ENCODE measurements at regions not wholly inside any gene's neighbourhood (a gene's known extent, or its start where the extent isn't known, plus 50 kb on each side); places are given as distances from the start of the nearest gene placed in this dataset.

DNA sequence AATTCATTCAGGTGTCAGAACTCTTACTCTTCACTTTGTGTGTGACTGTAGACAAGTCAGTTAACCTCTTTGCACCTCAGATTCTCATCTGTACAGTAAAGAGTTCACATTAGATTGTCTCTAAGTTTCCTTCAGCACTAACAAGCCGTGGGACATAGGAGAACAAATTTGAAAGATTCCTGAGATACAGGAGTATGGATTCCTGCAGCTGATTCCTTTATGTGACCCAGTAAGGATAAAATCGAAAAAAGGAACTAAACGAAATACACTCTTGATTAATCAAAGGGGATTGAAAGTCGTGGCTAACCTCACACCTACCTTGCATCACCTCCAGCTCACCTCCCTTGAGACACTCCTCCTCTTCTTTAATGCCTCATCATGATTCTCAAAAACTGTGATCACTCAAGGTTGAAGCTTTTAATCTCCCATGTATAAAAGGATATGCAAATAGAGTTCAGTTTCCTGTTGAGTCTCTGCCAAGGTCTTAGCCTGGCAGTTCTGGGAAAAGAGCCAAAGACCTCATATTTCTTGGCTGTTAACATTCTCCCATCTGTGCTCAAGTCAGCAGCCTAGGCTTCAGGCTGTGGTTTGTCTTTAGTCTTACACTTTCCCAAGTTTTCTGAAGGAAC is 156.6 kb downstream of the DAD1 start:
- TF ChIP-seq ZNF274 (IDR thresholded peaks at IDR 0.05; ENCODE audit: low read depth, low read length) (no peak), YY1 (IDR thresholded peaks at IDR 0.05; ENCODE audit: insufficient read depth, insufficient read length) (no peak), SUZ12 (IDR thresholded peaks at IDR 0.05; ENCODE audit: extremely low read depth, insufficient read depth, insufficient read length) (no peak)
- DNase-seq (ENCODE audit: low read depth, low spot score): no peak
- Histone ChIP-seq H3K9me3 (ENCODE audit: insufficient read depth, low read length) (no peaks in the 10 kb centered on the region), H3K4me1 (ENCODE audit: insufficient read depth, insufficient read length) (peaks cover 2% of the 10 kb centered on the region), H3K27me3 (ENCODE audit: insufficient read depth, insufficient read length) (no peaks in the 10 kb centered on the region), H3K4me3 (ENCODE audit: insufficient read length, low read depth) (no peak overlapping the region), H3K36me3 (ENCODE audit: insufficient read depth, insufficient read length, low read length) (no peaks in the 10 kb centered on the region), H3K9ac (ENCODE audit: insufficient read length, low read depth) (no peak overlapping the region)

DNA sequence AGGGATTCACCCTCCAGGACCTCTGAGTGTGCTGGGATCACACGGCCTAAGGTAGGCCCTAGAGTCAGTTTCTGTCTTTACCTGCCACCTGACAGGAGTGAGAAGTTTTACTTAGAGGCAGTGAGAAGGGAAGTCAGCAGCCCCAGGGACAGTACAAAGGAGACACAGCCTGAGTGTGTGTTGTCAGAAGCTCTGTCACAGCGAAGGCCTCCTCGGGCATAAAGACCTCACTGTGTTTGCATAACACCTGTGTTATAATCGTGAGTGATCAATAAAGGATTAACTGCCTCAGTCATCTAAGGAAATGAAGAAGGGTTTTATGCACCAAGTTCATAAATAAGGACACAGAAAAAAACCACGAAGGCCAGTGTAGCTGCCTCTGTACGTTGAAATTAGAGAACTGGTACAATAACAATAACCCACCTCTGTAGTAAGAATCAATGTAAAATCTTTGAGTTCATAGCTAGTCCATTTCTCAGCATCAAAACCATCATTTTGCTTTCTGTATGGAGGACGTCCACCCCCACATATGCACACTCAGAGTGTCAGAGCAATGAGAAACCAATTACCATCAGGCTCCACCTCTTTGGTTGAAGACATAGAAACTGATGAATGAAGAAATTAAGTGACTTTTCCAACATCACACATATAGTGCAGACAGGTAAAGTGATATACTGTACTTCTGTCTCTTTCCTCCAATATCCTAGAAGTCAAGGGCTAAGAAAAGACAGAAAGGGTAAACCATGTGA is 159.3 kb downstream of the DAD1 start:
- Histone ChIP-seq H3K4me1 (ENCODE audit: insufficient read depth, insufficient read length) (peaks cover 5% of the 10 kb centered on the region), H3K4me3 (ENCODE audit: insufficient read length, low read depth) (no peak overlapping the region), H3K36me3 (ENCODE audit: insufficient read depth, insufficient read length, low read length) (no peaks in the 10 kb centered on the region), H3K9ac (ENCODE audit: insufficient read length, low read depth) (no peak overlapping the region), H3K9me3 (ENCODE audit: insufficient read depth, low read length) (no peaks in the 10 kb centered on the region), H3K27me3 (ENCODE audit: insufficient read depth, insufficient read length) (no peaks in the 10 kb centered on the region)
- DNase-seq (ENCODE audit: low read depth, low spot score): no peak
- TF ChIP-seq YY1 (IDR thresholded peaks at IDR 0.05; ENCODE audit: insufficient read depth, insufficient read length): no peak
- no peak for TF ChIP-seq SUZ12 (IDR thresholded peaks at IDR 0.05; ENCODE audit: extremely low read depth, insufficient read depth, insufficient read length)
- TF ChIP-seq ZNF274 (IDR thresholded peaks at IDR 0.05; ENCODE audit: low read depth, low read length): no peak

DNA sequence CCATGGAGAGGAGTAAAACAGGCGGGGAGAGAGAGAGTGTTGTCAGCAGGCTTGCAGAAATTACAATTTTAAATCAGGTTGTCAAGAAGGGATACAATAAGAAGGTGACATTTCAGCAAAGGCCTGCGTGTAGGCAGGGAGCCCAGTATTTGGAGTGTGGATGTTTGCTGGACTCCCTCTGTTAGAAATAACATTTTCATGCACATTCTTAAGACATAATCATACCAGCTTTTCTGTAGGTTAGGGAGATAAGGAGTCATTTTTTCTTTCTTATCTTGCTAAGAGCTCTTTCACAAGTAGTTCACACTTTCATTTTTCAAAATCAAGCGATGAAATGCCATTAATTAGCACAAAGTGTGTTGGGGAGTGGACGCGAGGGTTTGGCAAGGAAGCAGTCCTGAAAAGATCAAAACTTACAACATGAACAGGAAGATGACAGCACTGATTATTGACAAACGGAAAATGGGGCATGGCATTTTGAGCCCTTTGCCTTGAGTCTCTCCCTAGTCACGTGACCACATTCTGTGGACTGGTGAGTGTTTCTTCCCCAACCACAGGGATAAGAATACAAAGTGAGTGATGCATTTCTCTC is 160.2 kb downstream of the DAD1 start:
- H3K4me3 ChIP-seq (ENCODE audit: insufficient read length, low read depth): no peak overlapping the region

DNA sequence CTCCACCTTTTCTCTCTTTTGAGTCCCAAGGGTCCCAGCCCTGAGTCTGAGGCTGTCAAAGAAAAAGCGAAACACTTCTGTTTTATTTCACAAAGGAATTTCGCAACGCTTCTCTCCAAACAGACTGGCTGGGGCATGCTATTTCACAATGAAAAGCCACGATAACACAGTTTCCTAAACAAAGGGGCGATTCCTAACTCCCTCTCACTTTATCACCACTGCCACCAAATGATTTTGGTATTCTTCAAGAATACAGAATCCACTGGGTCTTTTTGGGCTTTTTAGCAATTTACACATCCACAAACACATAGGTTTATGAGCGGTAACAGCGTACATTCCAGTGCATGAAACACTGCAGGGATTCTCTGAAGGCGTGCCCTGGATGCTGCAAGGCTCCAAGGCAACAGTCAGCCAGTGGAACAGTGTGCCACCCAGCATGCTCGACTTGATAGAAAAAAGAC is 161.2 kb downstream of the DAD1 start:
- no peak overlapping the region for H3K4me3 ChIP-seq (ENCODE audit: insufficient read length, low read depth)
- H3K27me3 ChIP-seq (ENCODE audit: insufficient read depth, insufficient read length): no peaks in the 10 kb centered on the region
- no peak overlapping the region for H3K9ac ChIP-seq (ENCODE audit: insufficient read length, low read depth)
- DNase-seq (ENCODE audit: low read depth, low spot score): no peak
- TF ChIP-seq SUZ12 (IDR thresholded peaks at IDR 0.05; ENCODE audit: extremely low read depth, insufficient read depth, insufficient read length) (no peak), YY1 (IDR thresholded peaks at IDR 0.05; ENCODE audit: insufficient read depth, insufficient read length) (no peak), ZNF274 (IDR thresholded peaks at IDR 0.05; ENCODE audit: low read depth, low read length) (no peak)
- H3K36me3 ChIP-seq (ENCODE audit: insufficient read depth, insufficient read length, low read length): no peaks in the 10 kb centered on the region
- no peaks in the 10 kb centered on the region for H3K9me3 ChIP-seq (ENCODE audit: insufficient read depth, low read length)
- peaks cover 5% of the 10 kb centered on the region for H3K4me1 ChIP-seq (ENCODE audit: insufficient read depth, insufficient read length)

More for the DNA sequence above, 160.2 kb downstream of the DAD1 start:
- TF ChIP-seq ZNF274 (IDR thresholded peaks at IDR 0.05; ENCODE audit: low read depth, low read length): no peak
- TF ChIP-seq SUZ12 (IDR thresholded peaks at IDR 0.05; ENCODE audit: extremely low read depth, insufficient read depth, insufficient read length): no peak
- no peak for TF ChIP-seq YY1 (IDR thresholded peaks at IDR 0.05; ENCODE audit: insufficient read depth, insufficient read length)
- H3K36me3 ChIP-seq (ENCODE audit: insufficient read depth, insufficient read length, low read length): no peaks in the 10 kb centered on the region
- no peaks in the 10 kb centered on the region for H3K9me3 ChIP-seq (ENCODE audit: insufficient read depth, low read length)
- DNase-seq (ENCODE audit: low read depth, low spot score): no peak
- peaks cover 5% of the 10 kb centered on the region for H3K4me1 ChIP-seq (ENCODE audit: insufficient read depth, insufficient read length)
- H3K9ac ChIP-seq (ENCODE audit: insufficient read length, low read depth): no peak overlapping the region
- H3K27me3 ChIP-seq (ENCODE audit: insufficient read depth, insufficient read length): no peaks in the 10 kb centered on the region

DNA sequence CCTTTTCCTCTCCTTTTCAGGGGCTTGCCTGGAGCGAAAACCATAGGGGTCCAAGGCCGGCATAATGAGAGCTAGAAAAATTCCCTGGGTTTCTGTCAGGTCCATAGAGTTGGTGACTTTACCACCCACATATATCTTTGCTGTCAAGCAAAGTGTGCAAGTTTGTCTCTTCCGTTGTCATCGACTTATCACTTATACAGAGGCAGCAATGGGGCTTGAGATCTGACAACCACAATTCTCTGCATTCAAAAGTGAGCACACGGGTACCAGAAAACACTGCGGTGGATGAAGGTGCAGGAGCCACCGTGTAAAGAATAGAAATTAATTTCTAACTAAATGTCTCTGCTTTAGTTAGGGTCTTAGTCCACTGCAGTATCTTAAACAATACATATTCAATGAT is 162.3 kb downstream of the DAD1 start:
- H3K9me3 ChIP-seq (ENCODE audit: insufficient read depth, low read length): no peaks in the 10 kb centered on the region
- H3K36me3 ChIP-seq (ENCODE audit: insufficient read depth, insufficient read length, low read length): no peaks in the 10 kb centered on the region
- TF ChIP-seq ZNF274 (IDR thresholded peaks at IDR 0.05; ENCODE audit: low read depth, low read length) (no peak), SUZ12 (IDR thresholded peaks at IDR 0.05; ENCODE audit: extremely low read depth, insufficient read depth, insufficient read length) (no peak), YY1 (IDR thresholded peaks at IDR 0.05; ENCODE audit: insufficient read depth, insufficient read length) (no peak)
- no peaks in the 10 kb centered on the region for H3K27me3 ChIP-seq (ENCODE audit: insufficient read depth, insufficient read length)
- no peak for DNase-seq (ENCODE audit: low read depth, low spot score)
- no peak overlapping the region for H3K4me3 ChIP-seq (ENCODE audit: insufficient read length, low read depth)
- H3K4me1 ChIP-seq (ENCODE audit: insufficient read depth, insufficient read length): peaks cover 5% of the 10 kb centered on the region
- no peak overlapping the region for H3K9ac ChIP-seq (ENCODE audit: insufficient read length, low read depth)

DNA sequence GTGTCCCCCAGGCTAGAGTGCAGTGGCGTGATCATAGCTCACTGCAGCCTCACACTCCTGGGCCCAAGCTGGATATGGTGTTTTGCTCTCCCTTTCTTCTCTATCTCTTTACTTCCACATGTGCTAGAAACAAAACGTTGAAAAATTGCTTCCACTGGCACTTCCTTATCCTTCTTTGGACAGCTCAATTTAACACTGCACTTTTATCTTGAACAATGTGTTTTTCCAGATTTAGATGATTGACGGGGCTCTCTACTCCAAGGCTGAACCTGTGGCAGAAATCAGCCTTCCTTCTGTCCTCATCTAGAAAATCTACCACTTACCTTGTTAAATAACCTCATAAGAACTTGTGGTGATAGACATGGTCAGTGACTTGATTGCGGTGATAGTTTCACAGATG is 165.1 kb downstream of the DAD1 start:
- H3K4me1 ChIP-seq (ENCODE audit: insufficient read depth, insufficient read length): peaks cover 5% of the 10 kb centered on the region
- no peak overlapping the region for H3K9ac ChIP-seq (ENCODE audit: insufficient read length, low read depth)
- H3K27me3 ChIP-seq (ENCODE audit: insufficient read depth, insufficient read length): no peaks in the 10 kb centered on the region
- no peak overlapping the region for H3K4me3 ChIP-seq (ENCODE audit: insufficient read length, low read depth)
- TF ChIP-seq ZNF274 (IDR thresholded peaks at IDR 0.05; ENCODE audit: low read depth, low read length): no peak
- TF ChIP-seq SUZ12 (IDR thresholded peaks at IDR 0.05; ENCODE audit: extremely low read depth, insufficient read depth, insufficient read length): no peak
- no peak for TF ChIP-seq YY1 (IDR thresholded peaks at IDR 0.05; ENCODE audit: insufficient read depth, insufficient read length)
- DNase-seq (ENCODE audit: low read depth, low spot score): no peak
- no peaks in the 10 kb centered on the region for H3K9me3 ChIP-seq (ENCODE audit: insufficient read depth, low read length)
- no peaks in the 10 kb centered on the region for H3K36me3 ChIP-seq (ENCODE audit: insufficient read depth, insufficient read length, low read length)

DNA sequence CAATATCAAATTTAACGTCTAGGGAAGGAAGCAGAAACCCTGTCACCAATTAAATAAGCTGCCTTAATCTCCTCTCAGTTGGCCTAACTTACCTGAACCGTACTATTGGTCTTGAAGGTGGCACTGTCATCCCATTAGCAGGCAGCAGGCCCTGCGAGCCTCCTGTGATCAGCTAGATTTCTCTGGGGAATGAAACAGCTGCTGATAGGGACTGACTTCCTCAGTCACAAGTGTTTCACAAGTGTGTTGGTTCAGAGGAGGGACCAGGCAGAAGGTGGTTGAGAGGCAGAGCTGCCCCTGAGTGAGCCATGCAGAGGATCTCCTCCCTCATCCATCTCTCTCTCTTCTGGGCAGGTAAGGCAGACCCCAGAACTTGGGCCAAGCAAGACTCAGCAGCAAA is 166.8 kb downstream of the DAD1 start:
- Histone ChIP-seq H3K4me3 (ENCODE audit: insufficient read length, low read depth) (no peak overlapping the region), H3K4me1 (ENCODE audit: insufficient read depth, insufficient read length) (peaks cover 2% of the 10 kb centered on the region), H3K9me3 (ENCODE audit: insufficient read depth, low read length) (no peaks in the 10 kb centered on the region), H3K9ac (ENCODE audit: insufficient read length, low read depth) (no peak overlapping the region), H3K27me3 (ENCODE audit: insufficient read depth, insufficient read length) (no peaks in the 10 kb centered on the region), H3K36me3 (ENCODE audit: insufficient read depth, insufficient read length, low read length) (no peaks in the 10 kb centered on the region)
- no peak for TF ChIP-seq ZNF274 (IDR thresholded peaks at IDR 0.05; ENCODE audit: low read depth, low read length)
- no peak for TF ChIP-seq YY1 (IDR thresholded peaks at IDR 0.05; ENCODE audit: insufficient read depth, insufficient read length)
- TF ChIP-seq SUZ12 (IDR thresholded peaks at IDR 0.05; ENCODE audit: extremely low read depth, insufficient read depth, insufficient read length): no peak
- DNase-seq (ENCODE audit: low read depth, low spot score): no peak

Measured in NT2/D1 (cell line).